KOPT-K1 (cell line): ENCODE measurements at regions not wholly inside any gene's neighbourhood (a gene's known extent, or its start where the extent isn't known, plus 50 kb on each side); places are given as distances from the start of the nearest gene placed in this dataset.
"Not testable (repeated sequence)": the region's sequence is repeated elsewhere in the genome, so short reads cannot be mapped to it uniquely, and the experiment has no call there.

Experiments used
- H3K27ac ChIP-seq: fragments of 200-600 bp; sonication (generic); 2 replicates; pipeline ENCODE4 v1.5.1; 2016; ENCODE audit warnings: antibody characterized with exemption, mild to moderate bottlenecking, low read depth, low read length; ENCODE audit not compliant: poor library complexity, severe bottlenecking
- H3K36me3 ChIP-seq: fragments of 200-600 bp; sonication (generic); 2 replicates; pipeline ENCODE4 v1.5.1; 2017; ENCODE audit warnings: antibody characterized with exemption, mild to moderate bottlenecking, low read length, moderate library complexity; ENCODE audit not compliant: insufficient read depth
- H3K9me3 ChIP-seq: fragments of 200-600 bp; sonication (generic); 2 replicates; pipeline ENCODE4 v1.5.1; 2017; ENCODE audit warnings: antibody characterized with exemption, low read length, mild to moderate bottlenecking; ENCODE audit not compliant: insufficient read depth, poor library complexity, severe bottlenecking

- Histone ChIP-seq H3K36me3 (no peaks in the 10 kb centered on the region), H3K27ac (no peak overlapping the region), H3K9me3 (peaks cover 6% of the 10 kb centered on the region)
Observed at GRCh38 chr6:14540276-14540675, 422.7 kb downstream of the CD83 start.

- Histone ChIP-seq H3K36me3 (no peaks in the 10 kb centered on the region), H3K9me3 (peaks cover 6% of the 10 kb centered on the region), H3K27ac (no peak overlapping the region)
Observed at GRCh38 chr6:14540810-14541540, 423.4 kb downstream of the CD83 start.

DNA sequence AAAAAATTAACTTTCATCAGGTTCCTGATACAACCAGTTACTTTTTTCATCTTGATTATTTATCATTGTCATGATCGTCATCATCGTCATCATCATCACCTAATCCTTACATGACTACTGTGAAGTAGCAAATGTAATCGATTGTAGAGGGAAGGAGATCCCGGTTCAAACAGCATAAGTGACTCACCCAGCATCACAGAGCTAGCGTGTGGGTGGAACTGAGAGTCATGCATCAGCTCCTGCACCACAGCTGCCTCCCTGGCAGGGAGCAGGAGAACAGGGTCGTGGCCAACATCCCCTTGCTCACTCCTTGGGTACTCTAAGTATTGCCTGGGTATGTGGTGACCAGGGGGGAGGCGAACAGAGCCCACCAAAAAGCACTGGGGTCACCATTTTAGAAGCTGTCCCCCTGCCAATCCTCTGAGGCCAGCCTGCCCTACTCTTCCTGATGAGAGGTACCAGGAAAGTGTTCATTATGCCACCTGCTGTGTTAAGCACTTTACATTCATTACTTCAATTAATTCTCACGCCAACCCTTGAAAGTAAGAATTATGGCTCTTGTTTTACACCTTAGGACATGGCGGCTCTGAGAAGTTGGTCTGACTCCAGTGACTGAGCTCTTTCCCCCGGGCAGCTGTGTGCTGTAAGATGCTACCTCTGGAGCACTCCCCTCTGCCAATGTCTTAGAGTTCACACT lies 425.2 kb downstream of the CD83 start:
- no peak overlapping the region for H3K27ac ChIP-seq
- H3K9me3 ChIP-seq: no peaks in the 10 kb centered on the region
- no peaks in the 10 kb centered on the region for H3K36me3 ChIP-seq

DNA sequence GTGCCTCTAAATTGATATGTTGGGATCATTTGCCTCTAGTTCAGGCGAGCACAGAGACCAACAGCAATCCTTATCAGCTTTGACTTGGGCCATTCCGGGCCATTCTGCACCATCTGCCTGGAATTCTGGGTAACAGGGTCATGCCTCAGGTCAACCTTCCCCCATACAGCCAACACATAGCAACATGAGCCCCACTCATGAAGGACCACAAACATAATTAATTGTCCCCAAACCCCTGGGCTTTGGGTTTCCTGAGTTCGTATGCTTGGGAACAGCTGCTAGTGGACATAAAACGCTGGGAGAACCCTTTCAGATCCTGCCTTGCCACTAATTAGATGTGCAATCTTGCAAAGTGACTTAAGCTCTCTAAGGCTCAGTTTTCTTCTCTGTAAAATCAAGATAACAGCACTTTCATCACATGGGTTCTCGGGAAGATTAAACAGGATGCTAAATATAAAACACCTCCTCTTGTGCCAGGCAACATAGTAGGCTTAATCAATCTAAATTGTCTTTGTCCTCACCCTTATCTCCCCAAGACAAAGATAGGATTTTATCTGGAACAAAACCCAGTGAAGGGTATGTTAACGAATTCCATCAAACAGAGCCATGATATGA lies 426.5 kb downstream of the CD83 start:
- Histone ChIP-seq H3K27ac (no peak overlapping the region), H3K9me3 (no peaks in the 10 kb centered on the region), H3K36me3 (no peaks in the 10 kb centered on the region)

DNA sequence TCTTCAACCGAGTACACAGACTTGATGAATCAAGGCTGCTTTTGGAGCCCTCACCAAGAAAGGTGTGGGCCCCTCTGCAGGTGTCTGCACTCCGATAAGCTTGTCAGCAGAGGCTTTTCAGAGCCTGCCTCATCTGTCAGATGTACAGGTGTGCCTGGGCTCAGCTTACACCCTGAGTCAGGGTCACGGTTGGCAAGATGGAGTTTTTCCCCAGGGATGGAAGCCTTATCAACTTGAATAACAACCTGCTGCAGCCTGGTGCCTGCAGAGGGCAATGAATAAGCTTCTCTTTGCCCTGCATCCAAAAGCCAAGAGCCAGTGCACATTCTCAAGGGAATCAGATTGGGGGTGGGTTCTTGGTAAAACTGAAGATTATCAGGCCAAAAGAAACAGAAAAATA lies 427.1 kb downstream of the CD83 start:
- H3K27ac ChIP-seq: no peak overlapping the region
- H3K36me3 ChIP-seq: no peaks in the 10 kb centered on the region
- H3K9me3 ChIP-seq: no peaks in the 10 kb centered on the region

GRCh38 chr6:14545496-14545895 lies 427.9 kb downstream of the CD83 start:
- no peaks in the 10 kb centered on the region for H3K9me3 ChIP-seq
- H3K36me3 ChIP-seq: no peaks in the 10 kb centered on the region
- H3K27ac ChIP-seq: no peak overlapping the region

DNA sequence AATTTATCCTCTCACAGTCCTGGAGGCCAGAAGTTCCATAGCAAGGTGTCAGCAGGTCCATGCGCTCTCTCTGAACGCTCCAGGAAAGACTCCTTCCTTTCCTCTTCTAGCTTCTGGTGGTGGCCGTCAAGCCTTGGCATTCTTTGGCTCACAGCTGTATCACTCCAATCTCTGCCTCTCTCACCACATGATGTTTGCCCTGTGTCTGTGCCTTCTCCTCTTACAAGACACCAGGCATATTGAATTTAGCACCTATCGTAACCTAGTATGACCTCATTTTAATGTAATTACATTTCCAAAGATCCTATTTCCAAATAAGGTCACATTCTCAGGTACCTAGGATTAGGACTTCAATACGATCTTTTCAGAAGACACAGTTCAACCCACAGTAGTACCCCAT lies 428.5 kb downstream of the CD83 start:
- Histone ChIP-seq H3K36me3 (no peaks in the 10 kb centered on the region), H3K27ac (no peak overlapping the region), H3K9me3 (no peaks in the 10 kb centered on the region)

GRCh38 chr6:14547284-14547998 lies 429.9 kb downstream of the CD83 start:
- Histone ChIP-seq H3K36me3 (no peaks in the 10 kb centered on the region), H3K27ac (no peak overlapping the region), H3K9me3 (no peaks in the 10 kb centered on the region)

- no peak overlapping the region for H3K27ac ChIP-seq
- no peaks in the 10 kb centered on the region for H3K36me3 ChIP-seq
- no peaks in the 10 kb centered on the region for H3K9me3 ChIP-seq
Observed at GRCh38 chr6:14549304-14549770, 431.8 kb downstream of the CD83 start.

DNA sequence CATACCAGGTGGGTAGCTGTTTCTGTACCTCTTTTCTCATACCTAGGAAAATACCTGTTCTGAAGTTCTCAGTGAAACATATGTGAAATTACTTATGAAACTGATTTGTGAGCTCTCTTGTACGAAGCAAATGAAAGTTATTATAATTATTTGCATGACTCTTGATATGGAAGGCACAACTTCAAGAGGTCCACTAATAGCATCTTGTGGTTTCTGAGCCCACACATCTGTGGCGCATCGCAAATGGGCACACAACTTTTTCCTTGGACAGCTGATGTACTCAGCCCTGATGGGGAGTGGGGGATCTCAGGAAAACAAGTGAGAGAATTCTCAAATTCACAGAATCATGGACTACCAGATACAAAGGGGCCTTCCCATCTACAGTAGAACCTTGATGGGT lies 432.3 kb downstream of the CD83 start:
- no peak overlapping the region for H3K27ac ChIP-seq

DNA sequence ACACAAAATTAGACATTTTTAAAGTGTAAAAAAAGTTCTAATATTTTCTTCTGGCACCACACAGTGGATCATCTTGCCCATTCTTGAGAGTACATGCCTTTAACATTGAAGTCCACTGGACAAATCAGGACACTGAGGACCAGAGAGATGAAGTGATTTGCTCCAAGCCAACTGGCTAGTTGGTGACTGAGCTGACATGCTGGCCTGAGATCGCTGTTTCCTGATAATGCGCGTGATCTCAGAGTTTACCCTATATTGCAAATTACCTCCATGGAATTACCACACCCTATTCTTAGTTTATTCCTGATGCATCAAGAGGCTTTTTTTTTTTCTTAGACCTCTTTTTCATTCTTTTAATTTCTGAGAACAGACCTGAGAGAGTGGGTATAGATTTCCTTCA lies 432.8 kb downstream of the CD83 start:
- H3K27ac ChIP-seq: no peak overlapping the region
- H3K9me3 ChIP-seq: no peaks in the 10 kb centered on the region
- H3K36me3 ChIP-seq: no peaks in the 10 kb centered on the region

More for the DNA sequence above, 432.3 kb downstream of the CD83 start:
- H3K9me3 ChIP-seq: no peaks in the 10 kb centered on the region
- H3K36me3 ChIP-seq: no peaks in the 10 kb centered on the region

DNA sequence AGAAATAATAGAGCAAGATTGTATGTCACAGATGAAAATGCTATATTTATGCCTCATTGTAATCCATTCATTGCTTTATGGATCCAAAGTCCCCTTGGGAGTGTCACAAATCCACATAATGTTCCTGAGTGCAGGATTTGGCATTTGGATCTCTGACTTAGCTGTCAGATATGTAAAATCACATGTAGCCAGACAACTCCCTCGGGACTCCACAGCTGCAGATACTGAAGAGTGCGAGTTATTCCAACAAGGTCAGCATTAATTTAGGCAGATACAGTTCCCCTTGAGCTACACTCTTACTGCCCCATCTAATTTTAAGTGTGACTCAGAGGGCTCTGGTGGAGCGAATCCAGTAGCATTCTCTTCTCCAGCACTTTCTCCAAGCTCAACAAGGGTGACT lies 433.2 kb downstream of the CD83 start:
- Histone ChIP-seq H3K27ac (no peak overlapping the region), H3K9me3 (no peaks in the 10 kb centered on the region), H3K36me3 (no peaks in the 10 kb centered on the region)

GRCh38 chr6:14551601-14552000 lies 434.0 kb downstream of the CD83 start:
- not testable (repeated sequence) for H3K27ac ChIP-seq, H3K9me3 ChIP-seq, H3K36me3 ChIP-seq

- Histone ChIP-seq H3K9me3 (no peaks in the 10 kb centered on the region), H3K36me3 (no peaks in the 10 kb centered on the region), H3K27ac (no peak overlapping the region)
Observed at GRCh38 chr6:14552891-14553290, 435.3 kb downstream of the CD83 start.

GRCh38 chr6:14553515-14553914 lies 435.9 kb downstream of the CD83 start:
- Histone ChIP-seq H3K9me3 (no peaks in the 10 kb centered on the region), H3K36me3 (no peaks in the 10 kb centered on the region), H3K27ac (no peak overlapping the region)
